ENCODE measurements at regions not wholly inside any gene's neighbourhood (a gene's known extent, or its start where the extent isn't known, plus 50 kb on each side); places are given as distances from the start of the nearest gene placed in this dataset.
"Not testable (repeated sequence)": the region's sequence is repeated elsewhere in the genome, so short reads cannot be mapped to it uniquely, and the experiment has no call there.

DNA sequence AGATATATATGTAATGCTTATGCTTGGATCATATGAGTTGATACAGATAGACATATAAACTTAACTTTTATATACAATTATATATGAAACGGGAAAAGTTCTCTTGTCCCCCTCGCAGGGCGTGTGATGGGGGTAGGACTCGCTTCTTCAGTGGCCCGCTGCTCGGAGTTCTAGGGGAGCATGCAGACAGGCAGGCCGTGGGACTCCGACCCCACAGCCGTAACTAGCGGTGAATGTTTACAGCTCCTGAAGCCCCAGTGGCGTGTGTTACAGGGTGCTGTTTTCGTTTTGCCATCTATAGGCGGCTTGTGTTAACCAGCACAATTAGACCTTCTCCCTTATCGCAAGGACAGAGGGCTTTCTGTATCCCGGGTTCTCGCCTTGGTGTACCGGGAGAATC is 1899.8 kb downstream of the PCDH9 start:
- CTCF ChIA-PET: no interaction called here
- POLR2A ChIA-PET (ENCODE audit: low non-redundant PET): no interaction called here
- no peak overlapping the region for H3K27ac ChIP-seq
- no peak for DNase-seq (ENCODE audit: low spot score)
- no peak for TF ChIP-seq CTCF (conservative IDR thresholded peaks at IDR 0.05; ENCODE audit: low read depth)

DNA sequence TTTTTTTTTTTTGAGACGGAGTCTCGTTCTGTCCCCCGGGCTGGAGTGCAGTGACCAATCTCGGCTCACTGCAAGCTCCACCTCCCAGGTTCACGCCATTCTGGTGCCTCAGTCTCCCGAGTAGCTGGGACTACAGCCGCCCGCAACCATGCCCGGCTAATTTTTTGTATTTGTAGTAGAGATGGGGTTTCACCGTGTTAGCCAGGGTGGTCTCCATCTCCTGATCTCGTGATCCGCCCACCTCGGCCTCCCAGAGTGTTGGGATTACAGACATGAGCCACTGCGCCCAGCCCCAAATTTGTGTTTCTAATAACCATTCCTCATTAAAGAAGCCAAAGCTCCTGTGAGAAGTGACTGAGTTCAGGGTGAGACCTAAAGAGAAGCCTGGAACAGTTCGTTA is 1906.9 kb downstream of the PCDH9 start:
- H3K27ac ChIP-seq; POLR2A ChIA-PET (ENCODE audit: low non-redundant PET); DNase-seq (ENCODE audit: low spot score): not testable (repeated sequence)
- CTCF ChIA-PET: interaction anchor here (0.6 kb wide), 1 partner anchor 8 kb away, joined by 3 read pairs; no protein-coding TSS in a partner anchor

GRCh38 chr13:65321423-65321822 is 1908.7 kb downstream of the PCDH9 start:
- H3K27ac ChIP-seq; POLR2A ChIA-PET (ENCODE audit: low non-redundant PET); CTCF ChIA-PET; DNase-seq (ENCODE audit: low spot score): not testable (repeated sequence)

- TF ChIP-seq CTCF (conservative IDR thresholded peaks at IDR 0.05; ENCODE audit: low read depth): no peak
- ChIA-PET CTCF (no interaction called here), POLR2A (ENCODE audit: low non-redundant PET) (no interaction called here)
- H3K27ac ChIP-seq: no peak overlapping the region
- DNase-seq (ENCODE audit: low spot score): no peak
These were observed 1916.1 kb downstream of the PCDH9 start for GRCh38 chr13:65314008-65314407.

DNA sequence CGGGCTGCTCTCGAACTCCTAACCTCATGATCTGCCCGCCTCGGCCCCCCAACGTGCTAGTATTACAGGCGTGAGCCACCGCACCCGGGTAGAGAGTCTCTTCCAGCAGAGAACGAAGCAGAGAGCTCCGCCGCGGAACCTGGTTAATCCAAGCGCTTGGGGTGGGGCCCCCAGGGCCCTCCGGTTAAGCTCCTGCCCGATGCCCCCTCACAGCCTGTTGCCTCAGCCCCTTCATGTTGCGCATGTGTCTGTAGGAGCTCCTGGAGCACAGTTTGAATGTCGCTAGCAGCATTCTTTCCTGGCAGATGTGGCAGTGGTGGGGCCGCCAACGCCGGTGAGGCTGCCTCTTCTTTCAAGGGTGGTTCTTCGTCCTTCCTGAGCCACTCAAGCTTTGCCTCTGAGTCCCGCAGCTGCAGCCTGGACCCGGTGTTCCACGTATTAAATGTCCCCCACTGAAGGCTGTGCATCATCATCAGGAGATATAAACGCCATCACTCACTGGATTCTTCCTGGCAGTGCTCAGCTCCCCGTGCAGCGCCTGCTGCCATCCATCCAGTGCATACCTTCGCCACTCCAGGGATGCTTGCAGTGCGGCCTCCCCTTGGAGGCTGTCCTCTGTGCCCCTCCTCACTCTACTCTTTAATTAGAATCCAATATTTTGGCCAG is 1919.3 kb downstream of the PCDH9 start:
- DNase-seq (ENCODE audit: low spot score): no peak
- POLR2A ChIA-PET (ENCODE audit: low non-redundant PET): no interaction called here
- no peak for TF ChIP-seq CTCF (conservative IDR thresholded peaks at IDR 0.05; ENCODE audit: low read depth)
- no peak overlapping the region for H3K27ac ChIP-seq
- CTCF ChIA-PET: no interaction called here

DNA sequence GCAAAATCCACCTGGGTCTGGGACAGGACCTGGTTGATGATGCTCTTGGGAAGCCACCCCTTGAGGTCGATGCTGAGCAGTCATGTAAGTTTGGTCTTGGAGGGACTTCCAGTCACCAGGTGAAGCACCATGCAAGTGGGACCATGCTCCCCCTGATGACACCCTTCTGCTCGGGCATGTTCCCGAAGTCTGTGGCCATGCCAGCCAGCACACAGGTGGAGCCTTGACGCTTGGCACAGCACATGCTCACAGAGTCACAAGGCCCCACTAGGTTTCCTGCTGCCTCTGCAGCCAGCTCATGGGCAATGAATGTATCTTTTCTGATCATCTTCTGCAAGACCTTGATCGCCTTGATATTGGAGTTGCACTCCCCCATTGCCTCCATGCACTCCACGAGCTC is 1920.2 kb downstream of the PCDH9 start:
- POLR2A ChIA-PET (ENCODE audit: low non-redundant PET): no interaction called here

GRCh38 chr13:65308729-65309128 is 1921.4 kb downstream of the PCDH9 start:
- CTCF ChIA-PET; DNase-seq (ENCODE audit: low spot score); H3K27ac ChIP-seq; POLR2A ChIA-PET (ENCODE audit: low non-redundant PET): not testable (repeated sequence)

More for the DNA sequence above, 1920.2 kb downstream of the PCDH9 start:
- no peak for TF ChIP-seq CTCF (conservative IDR thresholded peaks at IDR 0.05; ENCODE audit: low read depth)
- no peak for DNase-seq (ENCODE audit: low spot score)
- CTCF ChIA-PET: no interaction called here
- no peak overlapping the region for H3K27ac ChIP-seq

DNA sequence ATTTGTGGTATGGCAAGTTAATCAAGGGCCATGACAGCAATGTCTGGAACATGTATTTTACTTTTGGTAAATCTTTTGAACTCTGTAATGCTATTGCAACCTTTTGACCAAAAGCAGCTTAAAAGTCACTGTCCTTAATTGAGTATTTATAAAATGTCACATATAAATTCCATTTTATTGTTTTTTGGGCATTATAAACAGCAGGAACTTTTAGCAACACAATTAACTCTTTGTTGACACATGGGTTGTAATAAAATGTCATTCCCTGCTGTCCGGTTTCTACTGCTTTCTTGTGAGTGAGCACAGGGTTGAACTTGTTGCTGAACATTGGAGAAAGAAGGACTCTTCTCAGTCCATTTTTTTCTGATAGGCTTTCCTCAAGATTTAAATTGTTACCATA is 1923.1 kb downstream of the PCDH9 start:
- no peak for DNase-seq (ENCODE audit: low spot score)
- no peak overlapping the region for H3K27ac ChIP-seq
- POLR2A ChIA-PET (ENCODE audit: low non-redundant PET): no interaction called here
- TF ChIP-seq CTCF (conservative IDR thresholded peaks at IDR 0.05; ENCODE audit: low read depth): no peak
- CTCF ChIA-PET: no interaction called here
